Activated T-cell treated with anti-CD3 and anti-CD28 coated beads, Interleukin-2, amount 50 U/mL, for 72 hours (primary cell): ENCODE measurements at regions not wholly inside any gene's neighbourhood (a gene's known extent, or its start where the extent isn't known, plus 50 kb on each side); places are given as distances from the start of the nearest gene placed in this dataset.

Experiments
- ATAC-seq, 2 donors: fragments of 150-1000 bp; cut with Tn5 transposase; replicated peaks in 1 of 2; 2 replicates each; pipeline ENCODE4 v1.10.0; 2021; ENCODE audit warnings: moderate library complexity in 2 of 2, mild to moderate bottlenecking in 1 of 2
- DNase-seq, 2 donors: peaks; one replicate each; pipeline ENCODE4 v3.0.0; 2021 to 2022; ENCODE audit warnings: mixed read lengths in 1 of 2
- H3K27ac Mint-ChIP-seq: one replicate; pipeline ENCODE4 v1.8.0; 2022; ENCODE audit warnings: mild to moderate bottlenecking, moderate library complexity, mixed read lengths
- H3K27me3 Mint-ChIP-seq: one replicate; pipeline ENCODE4 v1.8.0; 2022; ENCODE audit warnings: low read depth, mixed read lengths
- H3K36me3 Mint-ChIP-seq, 2 donors: one replicate each; pipeline ENCODE4 v1.8.0; 2022; ENCODE audit warnings: mixed read lengths in 2 of 2, mild to moderate bottlenecking in 1 of 2; ENCODE audit not compliant: insufficient read depth in 2 of 2
- H3K4me1 Mint-ChIP-seq: one replicate; pipeline ENCODE4 v1.8.0; 2022; ENCODE audit warnings: low read depth, mixed read lengths
- H3K4me3 Mint-ChIP-seq, 2 donors: one replicate each; pipeline ENCODE4 v1.8.0; 2022; ENCODE audit warnings: mild to moderate bottlenecking in 2 of 2, mixed read lengths in 2 of 2, moderate library complexity in 2 of 2
- H3K9me3 Mint-ChIP-seq, 2 donors: one replicate each; pipeline ENCODE4 v1.8.0; 2022; ENCODE audit warnings: mixed read lengths in 2 of 2

- peaks cover 20% of the 10 kb centered on the region for H3K27me3 Mint-ChIP-seq
- DNase-seq (no peak), ATAC-seq (no peak)
- H3K9me3 Mint-ChIP-seq = no peaks in the 10 kb centered on the region
- H3K36me3 Mint-ChIP-seq = no peaks in the 10 kb centered on the region
- H3K4me1 Mint-ChIP-seq = no peaks in the 10 kb centered on the region
- no peak overlapping the region for H3K27ac Mint-ChIP-seq
- H3K4me3 Mint-ChIP-seq = no peak overlapping the region
Measured at GRCh38 chr2:237254911-237255578, 158.9 kb downstream of the COL6A3 start.

- Mint-ChIP-seq H3K4me3 (no peak overlapping the region), H3K27ac (no peak overlapping the region), H3K4me1 (no peaks in the 10 kb centered on the region), H3K36me3 (no peaks in the 10 kb centered on the region), H3K9me3 (no peaks in the 10 kb centered on the region), H3K27me3 (peaks cover 17% of the 10 kb centered on the region)
- ATAC-seq (no peak), DNase-seq (no peak)
Measured at GRCh38 chr2:237256887-237257286, 157.1 kb downstream of the COL6A3 start.

DNA sequence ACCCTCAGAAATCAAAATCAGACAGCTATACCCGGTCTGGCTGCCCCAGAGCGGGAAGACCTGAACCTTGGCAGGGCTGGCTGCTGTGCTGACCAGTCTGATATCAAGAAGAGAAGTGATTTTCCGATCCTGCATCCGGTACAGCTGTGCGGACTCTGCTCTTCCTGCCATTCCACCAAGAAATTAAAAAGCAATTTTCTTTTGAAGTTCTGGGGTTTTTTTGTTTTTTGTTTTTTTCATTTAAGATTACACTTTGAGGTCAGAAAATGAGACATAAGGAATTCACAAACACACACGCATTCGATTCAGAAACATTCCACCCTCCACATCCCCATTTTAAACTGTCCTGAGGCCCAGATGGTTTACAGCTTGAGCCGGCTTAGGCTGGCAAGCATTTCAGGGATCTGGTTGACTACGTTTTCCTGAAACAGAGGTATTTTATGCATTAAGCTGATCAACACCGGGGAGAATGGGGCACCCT is 156.5 kb downstream of the COL6A3 start:
- H3K4me3 Mint-ChIP-seq = no peak overlapping the region
- H3K36me3 Mint-ChIP-seq = no peaks in the 10 kb centered on the region
- ATAC-seq = no peak
- H3K27ac Mint-ChIP-seq = no peak overlapping the region
- DNase-seq = no peak
- H3K27me3 Mint-ChIP-seq = peaks cover 17% of the 10 kb centered on the region
- no peaks in the 10 kb centered on the region for H3K9me3 Mint-ChIP-seq
- H3K4me1 Mint-ChIP-seq = no peaks in the 10 kb centered on the region

DNA sequence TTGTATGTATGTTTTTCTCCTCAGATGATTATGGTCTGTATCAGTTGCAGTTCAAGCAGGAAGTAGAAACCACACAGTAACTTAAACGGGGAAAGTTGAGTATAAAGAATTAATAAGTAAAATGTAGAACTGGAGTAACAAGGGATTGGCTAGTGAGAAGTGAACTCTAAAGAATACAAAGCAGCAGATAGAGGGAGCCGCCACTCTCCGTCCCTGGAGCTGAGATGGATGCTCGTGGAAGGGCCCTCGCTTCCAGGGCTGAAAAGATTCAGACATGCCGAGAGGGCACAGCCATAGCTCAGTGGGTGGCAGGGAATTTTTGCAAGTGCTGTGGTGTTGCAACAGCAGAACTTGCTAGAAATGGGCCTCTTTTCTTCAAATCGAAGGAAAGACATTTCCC is 155.8 kb downstream of the COL6A3 start:
- ATAC-seq (no peak), DNase-seq (no peak)
- Mint-ChIP-seq H3K27me3 (peaks cover 17% of the 10 kb centered on the region), H3K36me3 (no peaks in the 10 kb centered on the region), H3K4me3 (no peak overlapping the region), H3K9me3 (no peaks in the 10 kb centered on the region), H3K27ac (no peak overlapping the region), H3K4me1 (no peaks in the 10 kb centered on the region)

DNA sequence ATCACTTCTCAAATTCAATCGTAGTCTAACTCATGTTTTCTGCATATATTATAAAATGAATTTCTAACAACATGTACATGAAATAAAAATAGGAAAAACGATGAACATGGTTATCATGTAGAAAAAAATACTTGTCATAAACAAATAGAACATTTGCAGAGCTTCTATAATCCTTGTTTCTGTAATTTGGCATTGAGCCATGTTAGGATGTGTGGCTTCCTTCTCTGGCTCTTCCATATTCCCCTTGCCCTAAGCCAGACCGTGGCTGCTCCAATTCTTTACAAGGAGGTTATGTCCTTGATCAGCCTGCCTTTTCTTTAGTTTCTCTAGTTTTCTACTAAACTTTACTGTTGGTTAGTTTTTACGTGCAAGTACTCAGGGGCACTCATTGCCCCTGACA is 155.3 kb downstream of the COL6A3 start:
- H3K4me1 Mint-ChIP-seq = no peaks in the 10 kb centered on the region
- no peak overlapping the region for H3K27ac Mint-ChIP-seq
- no peaks in the 10 kb centered on the region for H3K36me3 Mint-ChIP-seq
- ATAC-seq (no peak), DNase-seq (no peak)
- H3K27me3 Mint-ChIP-seq = peaks cover 15% of the 10 kb centered on the region
- no peaks in the 10 kb centered on the region for H3K9me3 Mint-ChIP-seq
- no peak overlapping the region for H3K4me3 Mint-ChIP-seq

- no peaks in the 10 kb centered on the region for H3K4me1 Mint-ChIP-seq
- ATAC-seq (no peak), DNase-seq (no peak)
- no peaks in the 10 kb centered on the region for H3K36me3 Mint-ChIP-seq
- H3K4me3 Mint-ChIP-seq = no peak overlapping the region
- no peaks in the 10 kb centered on the region for H3K9me3 Mint-ChIP-seq
- peaks cover 12% of the 10 kb centered on the region for H3K27me3 Mint-ChIP-seq
- no peak overlapping the region for H3K27ac Mint-ChIP-seq
Measured at GRCh38 chr2:237259201-237259600, 154.8 kb downstream of the COL6A3 start.

DNA sequence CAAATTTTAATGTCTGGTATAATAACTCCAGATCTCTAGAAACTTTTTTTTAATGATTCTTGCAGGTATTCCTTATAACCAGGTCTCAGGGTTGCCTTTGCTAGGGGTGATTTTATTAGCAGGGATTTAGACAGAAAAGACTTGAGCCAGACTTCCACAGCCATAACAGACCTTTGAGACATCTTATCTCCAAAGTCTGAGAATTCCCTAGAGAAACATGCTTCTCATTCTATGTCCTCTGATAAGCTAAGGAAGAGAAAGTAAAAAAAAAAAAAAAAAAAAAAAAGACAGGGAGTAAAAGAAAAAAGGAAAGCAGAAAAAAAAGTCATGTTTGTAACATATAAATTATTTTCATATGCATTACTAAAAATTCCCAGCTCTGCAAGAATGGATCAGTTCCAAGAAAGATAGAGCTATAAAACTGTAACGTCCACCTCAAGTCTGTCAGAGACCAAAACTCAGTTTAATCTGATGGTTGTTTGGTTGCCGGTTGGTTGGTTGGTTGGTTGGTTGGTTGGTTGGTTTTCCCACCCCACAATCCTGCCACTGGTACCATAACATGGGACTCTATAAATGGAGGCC is 153.8 kb downstream of the COL6A3 start:
- no peaks in the 10 kb centered on the region for H3K36me3 Mint-ChIP-seq
- peaks cover 12% of the 10 kb centered on the region for H3K27me3 Mint-ChIP-seq
- no peak overlapping the region for H3K4me3 Mint-ChIP-seq
- H3K9me3 Mint-ChIP-seq = no peaks in the 10 kb centered on the region
- DNase-seq (no peak), ATAC-seq (no peak)
- no peaks in the 10 kb centered on the region for H3K4me1 Mint-ChIP-seq
- no peak overlapping the region for H3K27ac Mint-ChIP-seq

GRCh38 chr2:237260686-237261085 is 153.3 kb downstream of the COL6A3 start:
- no peaks in the 10 kb centered on the region for H3K4me1 Mint-ChIP-seq

GRCh38 chr2:237261327-237261726 is 152.6 kb downstream of the COL6A3 start:
- Mint-ChIP-seq H3K27me3 (peaks cover 6% of the 10 kb centered on the region), H3K36me3 (no peaks in the 10 kb centered on the region), H3K4me3 (no peak overlapping the region), H3K9me3 (no peaks in the 10 kb centered on the region), H3K27ac (no peak overlapping the region), H3K4me1 (no peaks in the 10 kb centered on the region)
- DNase-seq (no peak), ATAC-seq (no peak)

More at GRCh38 chr2:237260686-237261085, 153.3 kb downstream of the COL6A3 start:
- H3K27me3 Mint-ChIP-seq = peaks cover 10% of the 10 kb centered on the region
- ATAC-seq (no peak), DNase-seq (no peak)
- no peaks in the 10 kb centered on the region for H3K9me3 Mint-ChIP-seq
- H3K36me3 Mint-ChIP-seq = no peaks in the 10 kb centered on the region
- no peak overlapping the region for H3K4me3 Mint-ChIP-seq
- no peak overlapping the region for H3K27ac Mint-ChIP-seq

DNA sequence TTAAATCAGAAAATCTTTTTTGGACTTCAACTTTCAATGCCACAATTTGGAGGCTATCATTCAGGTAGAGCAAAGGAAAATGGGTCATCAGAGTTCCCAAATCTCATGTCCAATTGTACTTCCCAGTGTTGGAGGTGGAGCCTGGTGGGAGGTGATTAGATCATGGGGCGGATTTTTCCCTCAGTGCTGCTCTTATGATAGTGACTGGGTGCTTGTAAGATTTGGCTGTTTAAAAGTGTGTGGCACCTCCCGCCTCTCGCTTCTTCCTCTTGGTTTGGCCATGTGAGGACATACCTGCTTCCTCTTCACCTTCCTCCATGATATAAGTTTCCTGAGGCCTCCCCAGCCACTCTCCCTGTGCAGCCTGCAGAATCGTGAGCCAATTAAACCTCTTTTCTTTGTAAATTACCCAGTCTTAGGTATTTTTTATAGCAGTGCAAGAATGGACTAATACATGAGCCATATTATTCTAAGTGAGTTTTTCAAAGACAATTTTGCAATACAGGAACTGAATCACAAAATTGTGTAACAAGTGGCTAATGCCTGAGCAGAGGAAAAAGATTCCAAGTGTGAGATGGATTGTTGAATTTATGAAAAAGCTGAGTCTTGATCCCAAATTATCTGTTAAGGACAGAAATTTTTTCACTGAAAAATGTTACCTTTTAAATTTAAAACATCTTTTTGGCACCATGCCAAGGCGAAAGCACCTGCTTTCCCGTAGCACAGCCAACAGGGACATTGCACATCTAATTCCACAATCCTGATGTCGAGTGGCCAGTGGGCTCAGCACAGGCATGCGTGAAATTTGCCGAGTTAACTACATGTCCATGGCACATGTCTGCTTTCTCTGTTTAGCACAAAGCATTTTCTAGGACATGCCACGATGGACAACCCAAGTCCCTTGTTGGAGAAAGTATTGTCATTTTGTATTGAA is 150.9 kb downstream of the COL6A3 start:
- no peak overlapping the region for H3K4me3 Mint-ChIP-seq
- DNase-seq (no peak), ATAC-seq (no peak)
- H3K9me3 Mint-ChIP-seq = no peaks in the 10 kb centered on the region
- H3K4me1 Mint-ChIP-seq = no peaks in the 10 kb centered on the region
- no peak overlapping the region for H3K27ac Mint-ChIP-seq
- peaks cover 6% of the 10 kb centered on the region for H3K27me3 Mint-ChIP-seq
- no peaks in the 10 kb centered on the region for H3K36me3 Mint-ChIP-seq

DNA sequence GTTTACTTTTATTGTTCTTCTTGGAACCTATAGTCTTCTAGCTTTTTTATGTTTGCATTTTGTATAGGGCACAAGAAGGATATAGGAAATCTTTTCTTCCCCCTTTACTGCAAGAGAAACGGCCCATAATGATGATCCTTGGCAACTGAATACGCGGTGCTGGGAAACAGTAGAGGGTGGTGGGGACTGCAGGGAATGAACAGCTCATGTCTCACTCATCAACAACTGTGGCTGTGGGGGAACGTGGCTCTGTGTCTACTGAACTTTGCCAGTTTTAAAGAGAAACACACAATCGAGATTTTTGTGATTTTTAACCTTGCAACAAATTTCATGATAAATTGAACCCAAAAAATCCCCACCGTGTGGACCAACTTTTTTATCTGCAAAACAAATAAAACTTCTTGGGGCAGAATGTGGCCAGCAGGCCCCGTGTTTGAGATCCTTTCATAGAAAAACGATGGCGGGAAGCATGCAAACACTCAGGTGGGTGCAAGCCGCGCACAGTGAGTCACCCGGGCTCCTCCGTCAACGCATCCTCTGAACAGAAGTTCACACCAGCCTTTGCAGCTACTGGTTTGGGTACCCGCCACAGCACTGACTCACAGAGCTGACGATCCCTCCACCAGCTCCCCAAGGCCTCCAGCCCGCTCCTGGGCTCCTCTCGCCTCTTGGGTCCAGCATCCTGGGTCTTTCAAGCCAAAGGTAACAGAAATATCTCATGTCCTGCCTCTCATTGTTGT is 149.3 kb downstream of the COL6A3 start:
- Mint-ChIP-seq H3K4me1 (no peaks in the 10 kb centered on the region), H3K36me3 (no peaks in the 10 kb centered on the region), H3K27ac (no peak overlapping the region), H3K27me3 (peaks cover 2% of the 10 kb centered on the region), H3K4me3 (no peak overlapping the region), H3K9me3 (no peaks in the 10 kb centered on the region)
- ATAC-seq (no peak), DNase-seq (no peak)

- DNase-seq (no peak), ATAC-seq (no peak)
- H3K9me3 Mint-ChIP-seq = no peaks in the 10 kb centered on the region
- H3K27me3 Mint-ChIP-seq = peaks cover 28% of the 10 kb centered on the region
- H3K4me3 Mint-ChIP-seq = no peak overlapping the region
- no peaks in the 10 kb centered on the region for H3K4me1 Mint-ChIP-seq
- H3K27ac Mint-ChIP-seq = no peak overlapping the region
- no peaks in the 10 kb centered on the region for H3K36me3 Mint-ChIP-seq
Measured at GRCh38 chr2:237268004-237268708, 145.8 kb downstream of the COL6A3 start.
